SK-N-MC (cell line): ENCODE measurements at regions not wholly inside any gene's neighbourhood (a gene's known extent, or its start where the extent isn't known, plus 50 kb on each side); places are given as distances from the start of the nearest gene placed in this dataset.

Experiments
- EZH2 ChIP-seq: fragments of 200-600 bp; sonication (generic); IDR thresholded peaks from one replicate; pipeline ENCODE4 v1.6.1; 2017; ENCODE audit warnings: antibody characterized with exemption
- POLR2AphosphoS5 ChIP-seq: IDR thresholded peaks from 2 replicates; pipeline ENCODE4 v1.6.1; 2012; ENCODE audit warnings: mild to moderate bottlenecking, low read depth, low read length, borderline replicate concordance

GRCh38 chr10:118851062-118852035 lies 96.6 kb upstream of the CACUL1 start:
- TF ChIP-seq POLR2AphosphoS5: no peak
- no peak for TF ChIP-seq EZH2
